GM12878 (cell line): ENCODE measurements at regions not wholly inside any gene's neighbourhood (a gene's known extent, or its start where the extent isn't known, plus 50 kb on each side); places are given as distances from the start of the nearest gene placed in this dataset.

Experiments
- ATAC-seq: fragments of 200-7000 bp; cut with Tn5 transposase; 3 replicates; pipeline ENCODE4 v1.9.1; 2020; ENCODE audit warnings: mild to moderate bottlenecking, moderate library complexity
- BruUV-seq: library from RNA; stranded (reverse); fragments of 400-500 nt; replicated peaks from 2 replicates; lab custom pipeline; 2021; lab: Mats Ljungman, UMichigan
- CTCF ChIA-PET: fragments of 300-600 bp; sonication (Branson Sonifier 250); formaldehyde crosslinking; extraction: SDS; loops from one replicate; lab custom pipeline; 2021; ENCODE audit warnings: inconsistent platforms; lab: Yijun Ruan, JAX
- POLR2A ChIA-PET: fragments of 350-600 bp; formaldehyde crosslinking; extraction: SDS; loops from one replicate; lab custom pipeline; 2021; ENCODE audit warnings: inconsistent platforms; lab: Charles Lee
- RAD21 ChIA-PET: fragments of 300-600 bp; sonication (Branson Sonifier 250); formaldehyde crosslinking; loops from one replicate; lab custom pipeline; 2023; ENCODE audit warnings: antibody characterized with exemption; ENCODE audit not compliant: unreplicated experiment; lab: Charles Lee
- SMC1A ChIA-PET: fragments of 300-600 bp; sonication (Branson Sonifier 250); formaldehyde crosslinking; loops from one replicate; lab custom pipeline; 2023; ENCODE audit not compliant: unreplicated experiment, uncharacterized antibody; lab: Charles Lee
- DNase-seq: peaks from one replicate; pipeline ENCODE4 v3.0.0-alpha.2; 2011; ENCODE audit warnings: low read depth, low spot score
- FAIRE-seq: peaks from 3 replicates; lab custom pipeline; 2011; peaks lifted over from hg19 to GRCh38; lab: Jason Lieb, UNC
- H2AFZ ChIP-seq: 2 replicates; pipeline ENCODE4 v1.6.0; 2011; ENCODE audit warnings: low read depth, low read length, control low read depth; ENCODE audit not compliant: control insufficient read depth
- H3K27ac ChIP-seq: 2 replicates; pipeline ENCODE4 v1.5.1; 2011; ENCODE audit warnings: control low read depth; ENCODE audit not compliant: control insufficient read depth, insufficient read depth
- H3K27me3 ChIP-seq, 2 experiments: replicated peaks in 1 of 2; 2 replicates each; pipeline versions ENCODE4 v1.6.0 to v1.6.1; 2011; ENCODE audit warnings: low read length in 1 of 2; ENCODE audit not compliant: control insufficient read depth in 2 of 2, insufficient read depth in 2 of 2
- H3K36me3 ChIP-seq, 2 experiments: 2 replicates each; pipeline ENCODE4 v1.5.1; 2011; ENCODE audit warnings: low read length in 1 of 2; ENCODE audit not compliant: control insufficient read depth in 2 of 2, insufficient read depth in 2 of 2
- H3K4me1 ChIP-seq: 2 replicates; pipeline ENCODE4 v1.6.1; 2011; ENCODE audit warnings: mild to moderate bottlenecking, low read length, moderate library complexity, mixed read lengths; ENCODE audit not compliant: control insufficient read depth, insufficient read depth
- H3K4me2 ChIP-seq: 2 replicates; pipeline ENCODE4 v1.6.0; 2011; ENCODE audit warnings: control low read depth; ENCODE audit not compliant: control insufficient read depth, insufficient read depth
- H3K4me3 ChIP-seq: fragments of 200-600 bp; sonication (generic); 2 replicates; pipeline ENCODE4 v1.5.1; 2016
- H3K79me2 ChIP-seq: 2 replicates; pipeline ENCODE4 v1.6.0; 2011; ENCODE audit warnings: low read length; ENCODE audit not compliant: control insufficient read depth, insufficient read depth
- H3K9ac ChIP-seq: 2 replicates; pipeline ENCODE4 v1.8.0; 2011; ENCODE audit warnings: low read length, control low read depth, mixed read lengths; ENCODE audit not compliant: control insufficient read depth, insufficient read depth
- H3K9me3 ChIP-seq: replicated peaks from 3 replicates; pipeline ENCODE4 v1.5.1; 2011; ENCODE audit warnings: mild to moderate bottlenecking, low read length; ENCODE audit not compliant: control insufficient read depth, insufficient read depth
- H4K20me1 ChIP-seq: 2 replicates; pipeline ENCODE4 v1.6.0; 2011; ENCODE audit not compliant: control insufficient read depth, insufficient read depth
- EED ChIP-seq: sonication (generic); IDR thresholded peaks from 2 replicates; pipeline ENCODE4 v1.6.1; 2016; ENCODE audit warnings: antibody characterized with exemption, low read depth
- MEF2A ChIP-seq: IDR thresholded peaks from 2 replicates; pipeline ENCODE4 v1.6.1; 2011; ENCODE audit warnings: low read depth, mild to moderate bottlenecking, low read length, moderate library complexity; ENCODE audit not compliant: insufficient read depth
- POLR2AphosphoS5 ChIP-seq: IDR thresholded peaks from 2 replicates; pipeline ENCODE4 v1.6.1; 2011; ENCODE audit warnings: mild to moderate bottlenecking, low read length, inconsistent platforms
- RCOR1 ChIP-seq: conservative IDR thresholded peaks from 2 replicates; pipeline ENCODE4 v1.6.1; 2012; ENCODE audit warnings: low read depth, low read length, improper control_type of control experiment
- RELA ChIP-seq: fragments of 450-650 bp; IDR thresholded peaks from 2 replicates; pipeline ENCODE4 v1.8.0; 2014; ENCODE audit warnings: borderline replicate concordance; ENCODE audit not compliant: partially characterized antibody
- ZNF384 ChIP-seq: IDR thresholded peaks from 2 replicates; pipeline ENCODE4 v1.6.1; 2012; ENCODE audit warnings: low read depth, mild to moderate bottlenecking, low read length, improper control_type of control experiment, borderline replicate concordance
- ZSCAN29 ChIP-seq: fragments of 450-650 bp; IDR thresholded peaks from 2 replicates; pipeline ENCODE4 v1.6.1; 2017; ENCODE audit warnings: mild to moderate bottlenecking, moderate library complexity
- in situ Hi-C: fragments of 300-500 bp; cut with MboI; formaldehyde crosslinking; loops from 9 replicates; pipeline ENCODE4 v1.14.3; 2018; ENCODE audit warnings: mixed read lengths
- intact Hi-C: fragments of 100-400 bp; cut with micrococcal nuclease; formaldehyde crosslinking; loops from one replicate; pipeline ENCODE4 v1.14.2; 2022; ENCODE audit not compliant: unreplicated experiment
- TF ChIP-seq, protein P1 (sequence below): IDR thresholded peaks from 2 replicates; pipeline ENCODE4 v1.6.1; 2011; ENCODE audit warnings: low read depth, low read length, improper control_type of control experiment, borderline replicate concordance
- TF ChIP-seq, protein P2 (sequence below): fragments of 450-650 bp; formaldehyde crosslinking; IDR thresholded peaks from 2 replicates; pipeline ENCODE4 v1.4.0; 2020; ENCODE audit warnings: mild to moderate bottlenecking, moderate library complexity
- TF ChIP-seq, protein P3 (sequence below): fragments of 450-650 bp; IDR thresholded peaks from 2 replicates; pipeline ENCODE4 v1.6.1; 2017; ENCODE audit warnings: mild to moderate bottlenecking, moderate library complexity

DNA sequence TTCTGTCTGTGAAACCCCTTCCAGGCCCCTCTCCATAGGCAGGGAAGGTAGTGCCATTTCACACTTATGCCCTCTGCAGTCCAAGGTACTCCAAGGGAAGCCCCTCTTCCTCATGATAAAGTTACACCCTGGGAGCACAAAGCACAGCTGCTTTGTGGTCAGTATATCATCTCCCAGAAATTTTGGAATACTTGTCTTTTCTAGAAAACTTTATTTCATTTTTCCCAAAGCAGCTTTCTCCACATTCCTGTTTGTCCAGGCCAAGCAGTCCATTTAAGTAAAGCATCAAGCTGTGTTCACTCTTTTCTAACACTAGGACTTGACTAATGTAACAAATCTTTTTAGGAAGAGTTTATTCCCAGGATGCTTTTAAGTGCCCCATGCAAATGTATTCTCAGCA is 371.8 kb upstream of the RGMB start:
- Histone ChIP-seq H3K4me3 (no peak overlapping the region), H4K20me1 (no peaks in the 10 kb centered on the region), H3K27me3 (no peaks in the 10 kb centered on the region), H3K9me3 (no peaks in the 10 kb centered on the region), H3K27ac (no peak overlapping the region), H2AFZ (no peak overlapping the region), H3K36me3 (no peaks in the 10 kb centered on the region), H3K4me1 (no peaks in the 10 kb centered on the region), H3K79me2 (no peaks in the 10 kb centered on the region), H3K9ac (no peak overlapping the region), H3K4me2 (no peak overlapping the region)
- ChIA-PET CTCF (no interaction called here), POLR2A (no interaction called here), SMC1A (interaction anchor here (1.4 kb wide), 1 partner anchor 10 kb away, joined by 3 read pairs; no protein-coding TSS in a partner anchor), RAD21 (no interaction called here)
- intact Hi-C loops (no loop called here), in situ Hi-C loops (no loop called here)
- DNase-seq (no peak), ATAC-seq (no peak), FAIRE-seq (no peak)
- BruUV-seq = no TSS peak
- TF ChIP-seq, protein P1, sequence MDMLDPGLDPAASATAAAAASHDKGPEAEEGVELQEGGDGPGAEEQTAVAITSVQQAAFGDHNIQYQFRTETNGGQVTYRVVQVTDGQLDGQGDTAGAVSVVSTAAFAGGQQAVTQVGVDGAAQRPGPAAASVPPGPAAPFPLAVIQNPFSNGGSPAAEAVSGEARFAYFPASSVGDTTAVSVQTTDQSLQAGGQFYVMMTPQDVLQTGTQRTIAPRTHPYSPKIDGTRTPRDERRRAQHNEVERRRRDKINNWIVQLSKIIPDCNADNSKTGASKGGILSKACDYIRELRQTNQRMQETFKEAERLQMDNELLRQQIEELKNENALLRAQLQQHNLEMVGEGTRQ = no peak
- no peak for TF ChIP-seq RCOR1
- TF ChIP-seq ZNF384 = no peak
- no peak for TF ChIP-seq POLR2AphosphoS5

- no peak overlapping the region for H2AFZ ChIP-seq
- BruUV-seq = no TSS peak
- ChIA-PET SMC1A (interaction anchor here (1.4 kb wide), 1 partner anchor 11 kb away, joined by 3 read pairs; no protein-coding TSS in a partner anchor), RAD21 (no interaction called here), POLR2A (no interaction called here), CTCF (no interaction called here)
- FAIRE-seq (no peak), DNase-seq (no peak), ATAC-seq (no peak)
- no peak overlapping the region for H3K9ac ChIP-seq
- H3K27ac ChIP-seq = no peak overlapping the region
- H3K4me2 ChIP-seq = no peak overlapping the region
- no peaks in the 10 kb centered on the region for H3K9me3 ChIP-seq
- no peaks in the 10 kb centered on the region for H3K27me3 ChIP-seq
- H3K4me3 ChIP-seq = no peak overlapping the region
- H3K79me2 ChIP-seq = no peaks in the 10 kb centered on the region
- no peaks in the 10 kb centered on the region for H3K36me3 ChIP-seq
- no peaks in the 10 kb centered on the region for H3K4me1 ChIP-seq
- in situ Hi-C loops = no loop called here
- no peaks in the 10 kb centered on the region for H4K20me1 ChIP-seq
- intact Hi-C loops = no loop called here
- TF ChIP-seq, protein P2, sequence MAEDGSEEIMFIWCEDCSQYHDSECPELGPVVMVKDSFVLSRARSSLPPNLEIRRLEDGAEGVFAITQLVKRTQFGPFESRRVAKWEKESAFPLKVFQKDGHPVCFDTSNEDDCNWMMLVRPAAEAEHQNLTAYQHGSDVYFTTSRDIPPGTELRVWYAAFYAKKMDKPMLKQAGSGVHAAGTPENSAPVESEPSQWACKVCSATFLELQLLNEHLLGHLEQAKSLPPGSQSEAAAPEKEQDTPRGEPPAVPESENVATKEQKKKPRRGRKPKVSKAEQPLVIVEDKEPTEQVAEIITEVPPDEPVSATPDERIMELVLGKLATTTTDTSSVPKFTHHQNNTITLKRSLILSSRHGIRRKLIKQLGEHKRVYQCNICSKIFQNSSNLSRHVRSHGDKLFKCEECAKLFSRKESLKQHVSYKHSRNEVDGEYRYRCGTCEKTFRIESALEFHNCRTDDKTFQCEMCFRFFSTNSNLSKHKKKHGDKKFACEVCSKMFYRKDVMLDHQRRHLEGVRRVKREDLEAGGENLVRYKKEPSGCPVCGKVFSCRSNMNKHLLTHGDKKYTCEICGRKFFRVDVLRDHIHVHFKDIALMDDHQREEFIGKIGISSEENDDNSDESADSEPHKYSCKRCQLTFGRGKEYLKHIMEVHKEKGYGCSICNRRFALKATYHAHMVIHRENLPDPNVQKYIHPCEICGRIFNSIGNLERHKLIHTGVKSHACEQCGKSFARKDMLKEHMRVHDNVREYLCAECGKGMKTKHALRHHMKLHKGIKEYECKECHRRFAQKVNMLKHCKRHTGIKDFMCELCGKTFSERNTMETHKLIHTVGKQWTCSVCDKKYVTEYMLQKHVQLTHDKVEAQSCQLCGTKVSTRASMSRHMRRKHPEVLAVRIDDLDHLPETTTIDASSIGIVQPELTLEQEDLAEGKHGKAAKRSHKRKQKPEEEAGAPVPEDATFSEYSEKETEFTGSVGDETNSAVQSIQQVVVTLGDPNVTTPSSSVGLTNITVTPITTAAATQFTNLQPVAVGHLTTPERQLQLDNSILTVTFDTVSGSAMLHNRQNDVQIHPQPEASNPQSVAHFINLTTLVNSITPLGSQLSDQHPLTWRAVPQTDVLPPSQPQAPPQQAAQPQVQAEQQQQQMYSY (CRISPR knock-in tag) = no peak
- TF ChIP-seq MEF2A (no peak), EED (no peak), ZSCAN29 (no peak), RELA (no peak)
- TF ChIP-seq, protein P3, sequence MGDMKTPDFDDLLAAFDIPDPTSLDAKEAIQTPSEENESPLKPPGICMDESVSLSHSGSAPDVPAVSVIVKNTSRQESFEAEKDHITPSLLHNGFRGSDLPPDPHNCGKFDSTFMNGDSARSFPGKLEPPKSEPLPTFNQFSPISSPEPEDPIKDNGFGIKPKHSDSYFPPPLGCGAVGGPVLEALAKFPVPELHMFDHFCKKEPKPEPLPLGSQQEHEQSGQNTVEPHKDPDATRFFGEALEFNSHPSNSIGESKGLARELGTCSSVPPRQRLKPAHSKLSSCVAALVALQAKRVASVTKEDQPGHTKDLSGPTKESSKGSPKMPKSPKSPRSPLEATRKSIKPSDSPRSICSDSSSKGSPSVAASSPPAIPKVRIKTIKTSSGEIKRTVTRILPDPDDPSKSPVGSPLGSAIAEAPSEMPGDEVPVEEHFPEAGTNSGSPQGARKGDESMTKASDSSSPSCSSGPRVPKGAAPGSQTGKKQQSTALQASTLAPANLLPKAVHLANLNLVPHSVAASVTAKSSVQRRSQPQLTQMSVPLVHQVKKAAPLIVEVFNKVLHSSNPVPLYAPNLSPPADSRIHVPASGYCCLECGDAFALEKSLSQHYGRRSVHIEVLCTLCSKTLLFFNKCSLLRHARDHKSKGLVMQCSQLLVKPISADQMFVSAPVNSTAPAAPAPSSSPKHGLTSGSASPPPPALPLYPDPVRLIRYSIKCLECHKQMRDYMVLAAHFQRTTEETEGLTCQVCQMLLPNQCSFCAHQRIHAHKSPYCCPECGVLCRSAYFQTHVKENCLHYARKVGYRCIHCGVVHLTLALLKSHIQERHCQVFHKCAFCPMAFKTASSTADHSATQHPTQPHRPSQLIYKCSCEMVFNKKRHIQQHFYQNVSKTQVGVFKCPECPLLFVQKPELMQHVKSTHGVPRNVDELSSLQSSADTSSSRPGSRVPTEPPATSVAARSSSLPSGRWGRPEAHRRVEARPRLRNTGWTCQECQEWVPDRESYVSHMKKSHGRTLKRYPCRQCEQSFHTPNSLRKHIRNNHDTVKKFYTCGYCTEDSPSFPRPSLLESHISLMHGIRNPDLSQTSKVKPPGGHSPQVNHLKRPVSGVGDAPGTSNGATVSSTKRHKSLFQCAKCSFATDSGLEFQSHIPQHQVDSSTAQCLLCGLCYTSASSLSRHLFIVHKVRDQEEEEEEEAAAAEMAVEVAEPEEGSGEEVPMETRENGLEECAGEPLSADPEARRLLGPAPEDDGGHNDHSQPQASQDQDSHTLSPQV = no peak
Measured at GRCh38 chr5:98402130-98402529, 371.3 kb upstream of the RGMB start.
